Effector memory CD8-positive, alpha-beta T cell (primary cell): ENCODE measurements at regions not wholly inside any gene's neighbourhood (a gene's known extent, or its start where the extent isn't known, plus 50 kb on each side); places are given as distances from the start of the nearest gene placed in this dataset.

Source experiments
- ATAC-seq: fragments of 150-1000 bp; cut with Tn5 transposase; replicated peaks from 2 replicates; pipeline ENCODE4 v1.10.0; 2021; ENCODE audit warnings: mild to moderate bottlenecking, moderate library complexity
- DNase-seq, 3 experiments: peaks; one replicate each; pipeline ENCODE4 v3.0.0; 2021
- H3K27ac Mint-ChIP-seq, 2 donors: one replicate each; pipeline ENCODE4 v1.8.0; 2022; ENCODE audit warnings: mild to moderate bottlenecking in 2 of 2, mixed read lengths in 2 of 2, moderate library complexity in 2 of 2
- H3K27me3 Mint-ChIP-seq, 2 donors: one replicate each; pipeline ENCODE4 v1.8.0; 2022; ENCODE audit warnings: mixed read lengths in 2 of 2
- H3K36me3 Mint-ChIP-seq: one replicate; pipeline ENCODE4 v1.8.0; 2022; ENCODE audit warnings: mild to moderate bottlenecking, moderate library complexity, mixed read lengths; ENCODE audit not compliant: insufficient read depth
- H3K4me1 Mint-ChIP-seq, 2 donors: one replicate each; pipeline ENCODE4 v1.8.0; 2022; ENCODE audit warnings: low read depth in 2 of 2, mixed read lengths in 2 of 2
- H3K4me3 Mint-ChIP-seq, 2 donors: one replicate each; pipeline ENCODE4 v1.8.0; 2022; ENCODE audit warnings: mild to moderate bottlenecking in 2 of 2, mixed read lengths in 2 of 2, moderate library complexity in 2 of 2
- H3K9me3 Mint-ChIP-seq, 2 donors: one replicate each; pipeline ENCODE4 v1.8.0; 2022; ENCODE audit warnings: mixed read lengths in 2 of 2

GRCh38 chr9:126017758-126018157 is 270.6 kb downstream of the PBX3 start:
- no peaks in the 10 kb centered on the region for H3K9me3 Mint-ChIP-seq
- peaks cover 3% of the 10 kb centered on the region for H3K36me3 Mint-ChIP-seq
- peak overlapping the region in 1 of 2 donors; percentile 56 for H3K27ac Mint-ChIP-seq
- ATAC-seq (no peak), DNase-seq (no peak)
- peaks cover 27 to 49% of the 10 kb centered on the region in 2 donors for H3K27me3 Mint-ChIP-seq
- no peak overlapping the region for H3K4me3 Mint-ChIP-seq
- no peaks in the 10 kb centered on the region for H3K4me1 Mint-ChIP-seq

GRCh38 chr9:126020836-126021235 is 273.7 kb downstream of the PBX3 start:
- DNase-seq = no peak
- Mint-ChIP-seq H3K36me3 (peaks cover 3% of the 10 kb centered on the region), H3K27me3 (peaks cover 21 to 39% of the 10 kb centered on the region in 2 donors), H3K4me1 (no peaks in the 10 kb centered on the region), H3K4me3 (no peak overlapping the region), H3K9me3 (no peaks in the 10 kb centered on the region), H3K27ac (no peak overlapping the region)
- no peak for ATAC-seq

- ATAC-seq = no peak
Measured at GRCh38 chr9:126023962-126024361, 276.8 kb downstream of the PBX3 start.

GRCh38 chr9:126024581-126025230 is 277.5 kb downstream of the PBX3 start:
- no peaks in the 10 kb centered on the region for H3K4me1 Mint-ChIP-seq
- H3K9me3 Mint-ChIP-seq = no peaks in the 10 kb centered on the region
- DNase-seq (no peak), ATAC-seq (no peak)
- no peaks in the 10 kb centered on the region for H3K36me3 Mint-ChIP-seq
- H3K27me3 Mint-ChIP-seq = peaks cover 14 to 26% of the 10 kb centered on the region in 2 donors
- H3K27ac Mint-ChIP-seq = no peak overlapping the region
- H3K4me3 Mint-ChIP-seq = no peak overlapping the region

More at GRCh38 chr9:126023962-126024361, 276.8 kb downstream of the PBX3 start:
- Mint-ChIP-seq H3K27ac (no peak overlapping the region), H3K4me1 (no peaks in the 10 kb centered on the region), H3K9me3 (no peaks in the 10 kb centered on the region), H3K4me3 (no peak overlapping the region), H3K27me3 (peaks cover 15 to 26% of the 10 kb centered on the region in 2 donors), H3K36me3 (no peaks in the 10 kb centered on the region)
- no peak for DNase-seq

GRCh38 chr9:126025991-126026390 is 278.8 kb downstream of the PBX3 start:
- H3K4me1 Mint-ChIP-seq = no peaks in the 10 kb centered on the region

GRCh38 chr9:126027566-126027965 is 280.4 kb downstream of the PBX3 start:
- Mint-ChIP-seq H3K4me3 (no peak overlapping the region), H3K36me3 (no peaks in the 10 kb centered on the region), H3K27ac (no peak overlapping the region), H3K4me1 (no peaks in the 10 kb centered on the region), H3K9me3 (no peaks in the 10 kb centered on the region), H3K27me3 (peaks cover 11 to 41% of the 10 kb centered on the region in 2 donors)
- no peak for DNase-seq
- no peak for ATAC-seq

More at GRCh38 chr9:126025991-126026390, 278.8 kb downstream of the PBX3 start:
- H3K36me3 Mint-ChIP-seq = no peaks in the 10 kb centered on the region
- peaks cover 11 to 37% of the 10 kb centered on the region in 2 donors for H3K27me3 Mint-ChIP-seq
- ATAC-seq (no peak), DNase-seq (no peak)
- H3K4me3 Mint-ChIP-seq = no peak overlapping the region
- no peaks in the 10 kb centered on the region for H3K9me3 Mint-ChIP-seq
- no peak overlapping the region for H3K27ac Mint-ChIP-seq

GRCh38 chr9:126028746-126029145 is 281.6 kb downstream of the PBX3 start:
- Mint-ChIP-seq H3K27ac (no peak overlapping the region), H3K4me3 (no peak overlapping the region), H3K9me3 (no peaks in the 10 kb centered on the region), H3K36me3 (no peaks in the 10 kb centered on the region), H3K27me3 (peaks cover 19 to 51% of the 10 kb centered on the region in 2 donors), H3K4me1 (peaks cover 0 to 2% of the 10 kb centered on the region in 2 donors)
- DNase-seq (no peak), ATAC-seq (no peak)

GRCh38 chr9:126030716-126031115 is 283.5 kb downstream of the PBX3 start:
- H3K9me3 Mint-ChIP-seq = no peaks in the 10 kb centered on the region

GRCh38 chr9:126031116-126031515 is 283.9 kb downstream of the PBX3 start:
- Mint-ChIP-seq H3K27ac (no peak overlapping the region), H3K27me3 (peaks cover 36 to 75% of the 10 kb centered on the region in 2 donors), H3K36me3 (no peaks in the 10 kb centered on the region), H3K4me3 (no peak overlapping the region), H3K9me3 (no peaks in the 10 kb centered on the region), H3K4me1 (peaks cover 0 to 2% of the 10 kb centered on the region in 2 donors)
- ATAC-seq (no peak), DNase-seq (no peak)

More at GRCh38 chr9:126030716-126031115, 283.5 kb downstream of the PBX3 start:
- ATAC-seq = no peak
- DNase-seq = no peak
- H3K4me1 Mint-ChIP-seq = peaks cover 0 to 2% of the 10 kb centered on the region in 2 donors
- H3K36me3 Mint-ChIP-seq = no peaks in the 10 kb centered on the region
- H3K27ac Mint-ChIP-seq = no peak overlapping the region
- no peak overlapping the region for H3K4me3 Mint-ChIP-seq
- H3K27me3 Mint-ChIP-seq = peaks cover 36 to 71% of the 10 kb centered on the region in 2 donors

GRCh38 chr9:126032135-126032534 is 285.0 kb downstream of the PBX3 start:
- no peak overlapping the region for H3K4me3 Mint-ChIP-seq
- ATAC-seq (no peak), DNase-seq (no peak)
- no peaks in the 10 kb centered on the region for H3K36me3 Mint-ChIP-seq
- peaks cover 36 to 82% of the 10 kb centered on the region in 2 donors for H3K27me3 Mint-ChIP-seq
- H3K9me3 Mint-ChIP-seq = no peaks in the 10 kb centered on the region
- peaks cover 0 to 2% of the 10 kb centered on the region in 2 donors for H3K4me1 Mint-ChIP-seq
- no peak overlapping the region for H3K27ac Mint-ChIP-seq

GRCh38 chr9:126033318-126033717 is 286.1 kb downstream of the PBX3 start:
- no peak overlapping the region for H3K4me3 Mint-ChIP-seq
- no peak for ATAC-seq
- H3K4me1 Mint-ChIP-seq = peaks cover 0 to 2% of the 10 kb centered on the region in 2 donors
- H3K9me3 Mint-ChIP-seq = no peaks in the 10 kb centered on the region
- peaks cover 36 to 84% of the 10 kb centered on the region in 2 donors for H3K27me3 Mint-ChIP-seq
- no peak for DNase-seq
- no peaks in the 10 kb centered on the region for H3K36me3 Mint-ChIP-seq
- H3K27ac Mint-ChIP-seq = no peak overlapping the region

- H3K27me3 Mint-ChIP-seq = peaks cover 36 to 90% of the 10 kb centered on the region in 2 donors
- no peak for ATAC-seq
- no peak for DNase-seq
Measured at GRCh38 chr9:126033956-126034355, 286.8 kb downstream of the PBX3 start.

GRCh38 chr9:126036881-126037291 is 289.7 kb downstream of the PBX3 start:
- no peak for ATAC-seq
- no peak overlapping the region for H3K4me3 Mint-ChIP-seq
- no peaks in the 10 kb centered on the region for H3K36me3 Mint-ChIP-seq
- no peak for DNase-seq
- H3K27ac Mint-ChIP-seq = no peak overlapping the region
- H3K4me1 Mint-ChIP-seq = peaks cover 0 to 2% of the 10 kb centered on the region in 2 donors
- no peaks in the 10 kb centered on the region for H3K9me3 Mint-ChIP-seq
- H3K27me3 Mint-ChIP-seq = peaks cover 35 to 77% of the 10 kb centered on the region in 2 donors

More at GRCh38 chr9:126033956-126034355, 286.8 kb downstream of the PBX3 start:
- peaks cover 0 to 2% of the 10 kb centered on the region in 2 donors for H3K4me1 Mint-ChIP-seq
- no peak overlapping the region for H3K27ac Mint-ChIP-seq
- no peak overlapping the region for H3K4me3 Mint-ChIP-seq
- H3K9me3 Mint-ChIP-seq = no peaks in the 10 kb centered on the region
- H3K36me3 Mint-ChIP-seq = no peaks in the 10 kb centered on the region

GRCh38 chr9:126038790-126039189 is 287.8 kb upstream of the MVB12B start:
- Mint-ChIP-seq H3K27me3 (peaks cover 25 to 68% of the 10 kb centered on the region in 2 donors), H3K27ac (no peak overlapping the region), H3K4me3 (no peak overlapping the region), H3K36me3 (no peaks in the 10 kb centered on the region), H3K4me1 (no peaks in the 10 kb centered on the region), H3K9me3 (no peaks in the 10 kb centered on the region)
- ATAC-seq (no peak), DNase-seq (no peak)
